Tibial nerve (tissue), 4 donors: ENCODE measurements at regions not wholly inside any gene's neighbourhood (a gene's known extent, or its start where the extent isn't known, plus 50 kb on each side); places are given as distances from the start of the nearest gene placed in this dataset.

ENCODE experiments used
- CTCF ChIP-seq, 5 experiments: fragments of 200-600 bp in 3 of 5; fragments of 450-650 bp in 2 of 5; sonication (generic) in 3 of 5; IDR thresholded peaks; one replicate each; pipeline ENCODE4 v1.5.1; 2016 to 2019; ENCODE audit warnings: antibody characterized with exemption in 5 of 5, mild to moderate bottlenecking in 3 of 5, moderate library complexity in 2 of 5
- EP300 ChIP-seq, 2 donors: sonication (generic); formaldehyde crosslinking; IDR thresholded peaks; one replicate each; pipeline ENCODE4 v1.6.1; 2017; ENCODE audit warnings: antibody characterized with exemption in 2 of 2, mild to moderate bottlenecking in 1 of 2
- POLR2A ChIP-seq, 2 donors: fragments of 450-650 bp; IDR thresholded peaks; one replicate each; pipeline ENCODE4 v1.6.1; 2017; ENCODE audit warnings: antibody characterized with exemption in 2 of 2, mild to moderate bottlenecking in 2 of 2, moderate library complexity in 2 of 2

DNA sequence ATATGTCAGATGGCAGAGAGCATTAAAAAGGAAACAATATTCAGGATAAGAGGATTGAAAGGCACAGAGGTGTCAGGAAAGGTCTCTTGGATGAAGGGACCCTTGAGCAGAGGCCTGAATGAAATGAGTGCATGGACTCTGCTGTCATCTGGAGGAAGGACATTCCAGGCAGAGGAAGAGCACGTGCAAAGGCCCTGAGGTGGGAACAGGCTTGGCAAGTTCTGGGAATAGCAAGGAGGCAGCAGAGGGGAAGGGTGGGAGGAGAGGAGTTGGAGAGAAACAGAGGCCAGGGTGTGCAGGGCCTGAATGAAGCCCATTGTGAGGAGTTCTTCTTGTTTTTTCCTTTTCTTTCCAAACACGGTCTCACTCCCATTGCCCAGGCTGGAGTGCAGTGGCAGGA is 59.0 kb upstream of the RUNX3 start:
- no peak for TF ChIP-seq CTCF (IDR thresholded peaks at IDR 0.05)
- no peak for TF ChIP-seq POLR2A (IDR thresholded peaks at IDR 0.05)
- TF ChIP-seq EP300 (IDR thresholded peaks at IDR 0.05), result no peak
